ENCODE measurements at regions not wholly inside any gene's neighbourhood (a gene's known extent, or its start where the extent isn't known, plus 50 kb on each side); places are given as distances from the start of the nearest gene placed in this dataset.

DNA sequence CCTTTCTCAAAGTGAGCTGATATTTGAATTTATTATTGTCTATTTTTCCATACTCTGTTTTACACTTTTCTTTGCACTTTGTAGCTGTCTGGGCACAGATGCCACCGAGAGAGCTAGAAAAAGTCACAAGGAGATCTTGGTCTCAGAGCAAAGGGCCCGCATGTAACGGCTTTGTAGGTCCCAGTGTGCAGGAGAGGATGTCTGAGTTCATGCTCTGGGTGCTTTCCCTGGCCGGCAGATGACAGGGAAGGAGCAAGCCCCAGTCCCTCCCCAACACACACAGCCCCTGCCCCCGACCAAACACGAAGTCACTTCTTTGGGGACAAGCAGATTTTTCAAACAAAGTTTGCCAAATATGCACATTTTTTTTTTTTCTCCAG lies 55.8 kb downstream of the SMIM38 start:
- ChIA-PET POLR2A (no interaction called here), RAD21 (ENCODE audit: low non-redundant PET in 1 of 2, low total read pairs in 2 of 2, uncharacterized antibody in 2 of 2, unreplicated experiment in 2 of 2) (no interaction called here), CTCF (interaction anchor here (1.3 kb wide), 1 partner anchor 80 kb away, joined by 6 read pairs; no protein-coding TSS in a partner anchor)
- H3K4me2 ChIP-seq (ENCODE audit: low read length), result no peak overlapping the region
- no TSS peak for BruUV-seq (replicated peaks)
- H3K9ac ChIP-seq (ENCODE audit: low read length), result no peak overlapping the region
- no peaks in the 10 kb centered on the region for H3K9me3 ChIP-seq (ENCODE audit: control insufficient read depth in 1 of 2, insufficient read depth in 1 of 2, low read depth in 1 of 2, low read length in 2 of 2)
- peaks cover 0 to 24% of the 10 kb centered on the region in 2 experiments; a peak in 2 of 4 replicates for H3K4me1 ChIP-seq (ENCODE audit: control insufficient read depth in 1 of 2, insufficient read depth in 2 of 2, low read length in 2 of 2)
- DNase-seq (ENCODE audit: low read depth, low spot score) (no peak), ATAC-seq (no peak)
- no peak overlapping the region for H3K4me3 ChIP-seq (replicated peaks in 1 of 2; ENCODE audit: low read depth in 1 of 2, low read length in 2 of 2)
- no peaks in the 10 kb centered on the region for H4K20me1 ChIP-seq (ENCODE audit: insufficient read depth)
- no peak overlapping the region for H3K27ac ChIP-seq (ENCODE audit: low read depth, low read length)
- no peaks in the 10 kb centered on the region for H3K79me2 ChIP-seq (ENCODE audit: insufficient read depth, low read length)
- TF ChIP-seq JUND (IDR thresholded peaks at IDR 0.05) (no peak), EZH2phosphoT487 (IDR thresholded peaks at IDR 0.05; ENCODE audit: borderline replicate concordance) (no peak), CEBPB (IDR thresholded peaks at IDR 0.05; ENCODE audit: low read depth) (no peak), CBX3 (IDR thresholded peaks at IDR 0.05; ENCODE audit: low read depth) (no peak), FOSL1 (IDR thresholded peaks at IDR 0.05; ENCODE audit: low read depth) (no peak), SIN3A (IDR thresholded peaks at IDR 0.05; ENCODE audit: low read depth) (no peak), ZNF274 (IDR thresholded peaks at IDR 0.05; ENCODE audit: low read depth, low read length) (no peak), EGR1 (IDR thresholded peaks at IDR 0.05; ENCODE audit: low read depth) (no peak)
- TF ChIP-seq, protein P1, sequence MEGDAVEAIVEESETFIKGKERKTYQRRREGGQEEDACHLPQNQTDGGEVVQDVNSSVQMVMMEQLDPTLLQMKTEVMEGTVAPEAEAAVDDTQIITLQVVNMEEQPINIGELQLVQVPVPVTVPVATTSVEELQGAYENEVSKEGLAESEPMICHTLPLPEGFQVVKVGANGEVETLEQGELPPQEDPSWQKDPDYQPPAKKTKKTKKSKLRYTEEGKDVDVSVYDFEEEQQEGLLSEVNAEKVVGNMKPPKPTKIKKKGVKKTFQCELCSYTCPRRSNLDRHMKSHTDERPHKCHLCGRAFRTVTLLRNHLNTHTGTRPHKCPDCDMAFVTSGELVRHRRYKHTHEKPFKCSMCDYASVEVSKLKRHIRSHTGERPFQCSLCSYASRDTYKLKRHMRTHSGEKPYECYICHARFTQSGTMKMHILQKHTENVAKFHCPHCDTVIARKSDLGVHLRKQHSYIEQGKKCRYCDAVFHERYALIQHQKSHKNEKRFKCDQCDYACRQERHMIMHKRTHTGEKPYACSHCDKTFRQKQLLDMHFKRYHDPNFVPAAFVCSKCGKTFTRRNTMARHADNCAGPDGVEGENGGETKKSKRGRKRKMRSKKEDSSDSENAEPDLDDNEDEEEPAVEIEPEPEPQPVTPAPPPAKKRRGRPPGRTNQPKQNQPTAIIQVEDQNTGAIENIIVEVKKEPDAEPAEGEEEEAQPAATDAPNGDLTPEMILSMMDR (IDR thresholded peaks at IDR 0.05 in 2 of 3, conservative IDR thresholded peaks at IDR 0.05 in 1 of 3; ENCODE audit: borderline replicate concordance in 1 of 3, insufficient read depth in 1 of 3, low read depth in 2 of 3, low read length in 2 of 3), result no peak
- TF ChIP-seq, protein P2, sequence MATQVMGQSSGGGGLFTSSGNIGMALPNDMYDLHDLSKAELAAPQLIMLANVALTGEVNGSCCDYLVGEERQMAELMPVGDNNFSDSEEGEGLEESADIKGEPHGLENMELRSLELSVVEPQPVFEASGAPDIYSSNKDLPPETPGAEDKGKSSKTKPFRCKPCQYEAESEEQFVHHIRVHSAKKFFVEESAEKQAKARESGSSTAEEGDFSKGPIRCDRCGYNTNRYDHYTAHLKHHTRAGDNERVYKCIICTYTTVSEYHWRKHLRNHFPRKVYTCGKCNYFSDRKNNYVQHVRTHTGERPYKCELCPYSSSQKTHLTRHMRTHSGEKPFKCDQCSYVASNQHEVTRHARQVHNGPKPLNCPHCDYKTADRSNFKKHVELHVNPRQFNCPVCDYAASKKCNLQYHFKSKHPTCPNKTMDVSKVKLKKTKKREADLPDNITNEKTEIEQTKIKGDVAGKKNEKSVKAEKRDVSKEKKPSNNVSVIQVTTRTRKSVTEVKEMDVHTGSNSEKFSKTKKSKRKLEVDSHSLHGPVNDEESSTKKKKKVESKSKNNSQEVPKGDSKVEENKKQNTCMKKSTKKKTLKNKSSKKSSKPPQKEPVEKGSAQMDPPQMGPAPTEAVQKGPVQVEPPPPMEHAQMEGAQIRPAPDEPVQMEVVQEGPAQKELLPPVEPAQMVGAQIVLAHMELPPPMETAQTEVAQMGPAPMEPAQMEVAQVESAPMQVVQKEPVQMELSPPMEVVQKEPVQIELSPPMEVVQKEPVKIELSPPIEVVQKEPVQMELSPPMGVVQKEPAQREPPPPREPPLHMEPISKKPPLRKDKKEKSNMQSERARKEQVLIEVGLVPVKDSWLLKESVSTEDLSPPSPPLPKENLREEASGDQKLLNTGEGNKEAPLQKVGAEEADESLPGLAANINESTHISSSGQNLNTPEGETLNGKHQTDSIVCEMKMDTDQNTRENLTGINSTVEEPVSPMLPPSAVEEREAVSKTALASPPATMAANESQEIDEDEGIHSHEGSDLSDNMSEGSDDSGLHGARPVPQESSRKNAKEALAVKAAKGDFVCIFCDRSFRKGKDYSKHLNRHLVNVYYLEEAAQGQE (IDR thresholded peaks at IDR 0.05; ENCODE audit: low read depth), result no peak
- TF ChIP-seq, protein P3, sequence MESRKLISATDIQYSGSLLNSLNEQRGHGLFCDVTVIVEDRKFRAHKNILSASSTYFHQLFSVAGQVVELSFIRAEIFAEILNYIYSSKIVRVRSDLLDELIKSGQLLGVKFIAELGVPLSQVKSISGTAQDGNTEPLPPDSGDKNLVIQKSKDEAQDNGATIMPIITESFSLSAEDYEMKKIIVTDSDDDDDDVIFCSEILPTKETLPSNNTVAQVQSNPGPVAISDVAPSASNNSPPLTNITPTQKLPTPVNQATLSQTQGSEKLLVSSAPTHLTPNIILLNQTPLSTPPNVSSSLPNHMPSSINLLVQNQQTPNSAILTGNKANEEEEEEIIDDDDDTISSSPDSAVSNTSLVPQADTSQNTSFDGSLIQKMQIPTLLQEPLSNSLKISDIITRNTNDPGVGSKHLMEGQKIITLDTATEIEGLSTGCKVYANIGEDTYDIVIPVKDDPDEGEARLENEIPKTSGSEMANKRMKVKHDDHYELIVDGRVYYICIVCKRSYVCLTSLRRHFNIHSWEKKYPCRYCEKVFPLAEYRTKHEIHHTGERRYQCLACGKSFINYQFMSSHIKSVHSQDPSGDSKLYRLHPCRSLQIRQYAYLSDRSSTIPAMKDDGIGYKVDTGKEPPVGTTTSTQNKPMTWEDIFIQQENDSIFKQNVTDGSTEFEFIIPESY (IDR thresholded peaks at IDR 0.05; ENCODE audit: extremely low read depth, insufficient replicate concordance, low read length), result no peak
- TF ChIP-seq, protein P4, sequence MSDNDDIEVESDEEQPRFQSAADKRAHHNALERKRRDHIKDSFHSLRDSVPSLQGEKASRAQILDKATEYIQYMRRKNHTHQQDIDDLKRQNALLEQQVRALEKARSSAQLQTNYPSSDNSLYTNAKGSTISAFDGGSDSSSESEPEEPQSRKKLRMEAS (IDR thresholded peaks at IDR 0.05), result no peak
- no peaks in the 10 kb centered on the region for H3K36me3 ChIP-seq (ENCODE audit: control insufficient read depth in 1 of 2, insufficient read depth in 2 of 2, low read length in 2 of 2)
- no peak overlapping the region for H2AFZ ChIP-seq (ENCODE audit: low read depth, low read length, poor library complexity, severe bottlenecking)
- no peaks in the 10 kb centered on the region for H3K27me3 ChIP-seq (ENCODE audit: insufficient read depth, low read length)
- no peaks in the 10 kb centered on the region for H3K9me2 ChIP-seq (ENCODE audit: insufficient read depth)
- intact Hi-C loops (cut with micrococcal nuclease), result no loop called here
